Keratinocyte (primary cell): ENCODE measurements at regions not wholly inside any gene's neighbourhood (a gene's known extent, or its start where the extent isn't known, plus 50 kb on each side); places are given as distances from the start of the nearest gene placed in this dataset.

Experiments used
- DNase-seq: peaks from one replicate; pipeline ENCODE4 v3.0.0-alpha.2; 2011; ENCODE audit warnings: low read depth, missing footprints, low spot score
- FAIRE-seq: peaks from 2 replicates; lab custom pipeline; 2011; peaks lifted over from hg19 to GRCh38; lab: Jason Lieb, UNC
- H2AFZ ChIP-seq: 2 replicates; pipeline ENCODE4 v1.6.0; 2012; ENCODE audit warnings: low read length, control low read depth, inconsistent platforms; ENCODE audit not compliant: control insufficient read depth
- H3K27ac ChIP-seq: 2 replicates; pipeline ENCODE4 v1.5.1; 2011; ENCODE audit warnings: low read length; ENCODE audit not compliant: control insufficient read depth, insufficient read depth
- H3K27me3 ChIP-seq: 3 replicates; pipeline ENCODE4 v1.6.0; 2011; ENCODE audit warnings: low read length; ENCODE audit not compliant: control insufficient read depth, insufficient read depth; ENCODE audit errors: extremely low read depth
- H3K36me3 ChIP-seq, 2 experiments: 2 replicates in 1 of 2; 3 replicates in 1 of 2; pipeline ENCODE4 v1.5.1; 2011; ENCODE audit warnings: low read length in 2 of 2, mild to moderate bottlenecking in 1 of 2; ENCODE audit not compliant: control insufficient read depth in 2 of 2, insufficient read depth in 2 of 2; ENCODE audit errors: extremely low read depth in 1 of 2
- H3K4me1 ChIP-seq: 3 replicates; pipeline ENCODE4 v1.5.1; 2011; ENCODE audit warnings: low read length; ENCODE audit not compliant: control insufficient read depth, insufficient read depth; ENCODE audit errors: extremely low read depth
- H3K4me2 ChIP-seq: 3 replicates; pipeline ENCODE4 v1.6.0; 2011; ENCODE audit warnings: low read depth, low read length; ENCODE audit not compliant: control insufficient read depth, insufficient read depth; ENCODE audit errors: extremely low read depth
- H3K4me3 ChIP-seq, 3 experiments: fragments of 200-600 bp in 1 of 3; sonication (generic) in 1 of 3; 2 replicates in 2 of 3; 3 replicates in 1 of 3; pipeline ENCODE4 v1.5.1; 2011 to 2016; ENCODE audit warnings: low read length in 3 of 3, mild to moderate bottlenecking in 3 of 3, control low read depth in 2 of 3, inconsistent platforms in 1 of 3, low read depth in 1 of 3, mixed read lengths in 1 of 3, mixed run types in 1 of 3, moderate library complexity in 1 of 3; ENCODE audit not compliant: control insufficient read depth in 2 of 3, insufficient read depth in 2 of 3; ENCODE audit errors: extremely low read depth in 1 of 3
- H3K79me2 ChIP-seq: 2 replicates; pipeline ENCODE4 v1.6.0; 2012; ENCODE audit warnings: low read length; ENCODE audit not compliant: control insufficient read depth, insufficient read depth
- H3K9ac ChIP-seq: 3 replicates; pipeline ENCODE4 v1.6.0; 2011; ENCODE audit warnings: low read length; ENCODE audit not compliant: control insufficient read depth, insufficient read depth; ENCODE audit errors: extremely low read depth
- H3K9me1 ChIP-seq: 3 replicates; pipeline ENCODE4 v1.6.0; 2011; ENCODE audit warnings: low read length; ENCODE audit not compliant: control insufficient read depth, insufficient read depth; ENCODE audit errors: extremely low read depth
- H3K9me3 ChIP-seq: 2 replicates; pipeline ENCODE4 v1.5.1; 2012; ENCODE audit warnings: low read depth, low read length; ENCODE audit not compliant: control insufficient read depth
- H4K20me1 ChIP-seq: 3 replicates; pipeline ENCODE4 v1.6.0; 2011; ENCODE audit warnings: low read length; ENCODE audit not compliant: control insufficient read depth, insufficient read depth; ENCODE audit errors: extremely low read depth
- EZH2 ChIP-seq: IDR thresholded peaks from one replicate; pipeline ENCODE4 v1.6.1; 2012; ENCODE audit warnings: inconsistent platforms, mild to moderate bottlenecking, low read length, moderate library complexity
- dilution Hi-C: fragments of 300-500 bp; cut with MboI; formaldehyde crosslinking; loops from one replicate; pipeline ENCODE4 v1.7.0; 2020; ENCODE audit warnings: low sequenced_read_pairs; ENCODE audit not compliant: extremely low pct_ligation_motif_present
- TF ChIP-seq, protein P1 (sequence below), 3 experiments: IDR thresholded peaks in 1 of 3; conservative IDR thresholded peaks in 1 of 3; optimal IDR thresholded peaks in 1 of 3; 2 replicates in 2 of 3; 3 replicates in 1 of 3; pipeline versions ENCODE3 to v1.5.1; 2011; ENCODE audit warnings: low read length in 3 of 3, mild to moderate bottlenecking in 3 of 3, moderate library complexity in 2 of 3, control low read depth in 1 of 3, inconsistent platforms in 1 of 3; ENCODE audit not compliant: insufficient read depth in 2 of 3; ENCODE audit errors: extremely low read depth in 1 of 3

DNA sequence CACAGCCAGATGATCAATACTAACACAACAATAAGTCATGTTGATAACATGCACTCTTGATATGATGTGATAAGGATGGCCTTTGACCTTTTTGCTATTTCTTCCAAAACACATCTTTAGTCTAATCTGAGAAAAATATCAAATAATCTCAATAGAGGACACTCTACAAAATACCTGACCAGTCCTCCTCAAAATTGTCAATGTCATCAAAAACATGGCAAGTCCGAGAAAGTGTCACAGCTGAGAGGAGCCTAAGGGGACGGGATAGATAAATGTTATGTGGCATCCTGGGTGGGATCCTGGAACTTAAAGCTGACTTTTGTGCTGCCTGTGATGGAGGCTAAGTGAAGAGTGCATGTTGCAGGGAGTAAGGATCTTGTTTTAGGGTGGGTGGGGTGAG, 699.6 kb upstream of the ADAMTS16 start:
- Histone ChIP-seq H3K9me1 (no peaks in the 10 kb centered on the region), H3K9ac (no peak overlapping the region), H3K4me1 (no peaks in the 10 kb centered on the region), H3K27me3 (no peaks in the 10 kb centered on the region), H3K36me3 (no peaks in the 10 kb centered on the region), H2AFZ (no peak overlapping the region), H3K4me3 (no peak overlapping the region), H3K4me2 (no peak overlapping the region), H3K9me3 (no peaks in the 10 kb centered on the region), H3K79me2 (no peaks in the 10 kb centered on the region), H3K27ac (no peak overlapping the region), H4K20me1 (no peaks in the 10 kb centered on the region)
- dilution Hi-C loops = no loop called here
- FAIRE-seq (no peak), DNase-seq (no peak)
- no peak for TF ChIP-seq EZH2
- TF ChIP-seq, protein P1, sequence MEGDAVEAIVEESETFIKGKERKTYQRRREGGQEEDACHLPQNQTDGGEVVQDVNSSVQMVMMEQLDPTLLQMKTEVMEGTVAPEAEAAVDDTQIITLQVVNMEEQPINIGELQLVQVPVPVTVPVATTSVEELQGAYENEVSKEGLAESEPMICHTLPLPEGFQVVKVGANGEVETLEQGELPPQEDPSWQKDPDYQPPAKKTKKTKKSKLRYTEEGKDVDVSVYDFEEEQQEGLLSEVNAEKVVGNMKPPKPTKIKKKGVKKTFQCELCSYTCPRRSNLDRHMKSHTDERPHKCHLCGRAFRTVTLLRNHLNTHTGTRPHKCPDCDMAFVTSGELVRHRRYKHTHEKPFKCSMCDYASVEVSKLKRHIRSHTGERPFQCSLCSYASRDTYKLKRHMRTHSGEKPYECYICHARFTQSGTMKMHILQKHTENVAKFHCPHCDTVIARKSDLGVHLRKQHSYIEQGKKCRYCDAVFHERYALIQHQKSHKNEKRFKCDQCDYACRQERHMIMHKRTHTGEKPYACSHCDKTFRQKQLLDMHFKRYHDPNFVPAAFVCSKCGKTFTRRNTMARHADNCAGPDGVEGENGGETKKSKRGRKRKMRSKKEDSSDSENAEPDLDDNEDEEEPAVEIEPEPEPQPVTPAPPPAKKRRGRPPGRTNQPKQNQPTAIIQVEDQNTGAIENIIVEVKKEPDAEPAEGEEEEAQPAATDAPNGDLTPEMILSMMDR (optimal IDR thresholded peaks at IDR 0.05 in 1 of 3, IDR thresholded peaks at IDR 0.05 in 1 of 3, conservative IDR thresholded peaks at IDR 0.05 in 1 of 3; ENCODE audit: extremely low read depth in 1 of 3, insufficient read depth in 2 of 3, low read length in 3 of 3) = no peak

DNA sequence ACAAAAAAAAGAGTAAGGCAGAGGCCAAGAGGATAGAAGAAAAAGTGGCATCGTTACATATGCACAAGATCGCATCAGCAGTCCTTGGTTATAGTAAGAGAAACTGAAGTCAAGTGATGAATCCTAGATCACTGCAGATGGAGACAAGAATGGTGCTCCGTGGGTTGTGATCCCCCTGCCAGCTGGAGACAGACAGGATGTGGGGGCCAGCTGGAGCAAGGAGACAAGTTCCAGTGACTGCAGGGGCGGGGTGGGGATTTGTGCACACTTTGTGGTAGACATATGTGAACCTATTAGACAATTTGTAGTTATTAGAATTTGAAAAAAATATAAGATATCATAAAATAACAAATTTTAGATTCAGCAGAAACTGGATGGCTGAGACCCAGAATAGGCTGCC, 697.9 kb upstream of the ADAMTS16 start:
- TF ChIP-seq, protein P1 (optimal IDR thresholded peaks at IDR 0.05 in 1 of 3, IDR thresholded peaks at IDR 0.05 in 1 of 3, conservative IDR thresholded peaks at IDR 0.05 in 1 of 3; ENCODE audit: extremely low read depth in 1 of 3, insufficient read depth in 2 of 3, low read length in 3 of 3) = no peak
- no peak for TF ChIP-seq EZH2
- Histone ChIP-seq H3K4me3 (no peak overlapping the region), H3K36me3 (no peaks in the 10 kb centered on the region), H3K9ac (no peak overlapping the region), H3K9me1 (no peaks in the 10 kb centered on the region), H3K27ac (no peak overlapping the region), H4K20me1 (no peaks in the 10 kb centered on the region), H3K9me3 (no peaks in the 10 kb centered on the region), H3K4me1 (no peaks in the 10 kb centered on the region), H3K79me2 (no peaks in the 10 kb centered on the region), H2AFZ (no peak overlapping the region), H3K4me2 (no peak overlapping the region), H3K27me3 (no peaks in the 10 kb centered on the region)
- dilution Hi-C loops = no loop called here
- FAIRE-seq (no peak), DNase-seq (no peak)
